ENCODE measurements at regions not wholly inside any gene's neighbourhood (a gene's known extent, or its start where the extent isn't known, plus 50 kb on each side); places are given as distances from the start of the nearest gene placed in this dataset.

GRCh38 chr18:73514449-73514848 is 633.2 kb downstream of the FBXO15 start:
- Histone ChIP-seq H3K27ac (ENCODE audit: low read depth in 1 of 2, low read length in 2 of 2) (no peak overlapping the region), H4K20me1 (ENCODE audit: insufficient read depth, low read length) (no peaks in the 10 kb centered on the region), H3K4me1 (ENCODE audit: control insufficient read depth in 1 of 2, insufficient read depth in 2 of 2, low read length in 2 of 2) (no peaks in the 10 kb centered on the region), H3K36me3 (replicated peaks in 1 of 2; ENCODE audit: control insufficient read depth in 1 of 2, insufficient read depth in 2 of 2, low read length in 2 of 2) (no peaks in the 10 kb centered on the region), H3K9ac (ENCODE audit: insufficient read depth, low read length, poor library complexity, severe bottlenecking) (no peak overlapping the region), H3K27me3 (ENCODE audit: control insufficient read depth in 2 of 2, insufficient read depth in 2 of 2, low read length in 2 of 2) (no peaks in the 10 kb centered on the region), H3K9me3 (replicated peaks in 1 of 2; ENCODE audit: control insufficient read depth in 1 of 2, insufficient read depth in 1 of 2, low read length in 2 of 2) (peaks cover 0 to 8% of the 10 kb centered on the region in 2 donors), H3K4me2 (replicated peaks; ENCODE audit: extremely low read depth, low read length, poor library complexity, severe bottlenecking) (no peak overlapping the region), H3K4me3 (replicated peaks in 1 of 3; ENCODE audit: low read depth in 2 of 3, low read length in 3 of 3) (no peak overlapping the region), H3K79me2 (ENCODE audit: insufficient read depth, low read length) (no peaks in the 10 kb centered on the region), H2AFZ (ENCODE audit: insufficient read depth, low read depth, low read length, poor library complexity, severe bottlenecking) (no peak overlapping the region)
- Mint-ChIP-seq H3K36me3 (no peaks in the 10 kb centered on the region), H3K27ac (no peak overlapping the region), H3K9me3 (peaks cover 2 to 6% (median 3%) of the 10 kb centered on the region in 7 donors), H3K27me3 (ENCODE audit: low read depth in 3 of 3) (no peaks in the 10 kb centered on the region), H3K4me3 (no peak overlapping the region), H3K4me1 (no peaks in the 10 kb centered on the region)
- no peak for TF ChIP-seq CTCF (IDR thresholded peaks at IDR 0.05)
- intact Hi-C loops (cut with micrococcal nuclease): no loop called here
- no peak for DNase-seq
- WGBS (ENCODE audit: insufficient coverage): 91% methylated on average over 1 of the region's 1 CpG

GRCh38 chr18:73511771-73512503 is 635.7 kb downstream of the FBXO15 start:
- intact Hi-C loops (cut with micrococcal nuclease): no loop called here
- Mint-ChIP-seq H3K4me3 (no peak overlapping the region), H3K27ac (no peak overlapping the region), H3K4me1 (no peaks in the 10 kb centered on the region), H3K9me3 (peaks cover 0 to 7% (median 3%) of the 10 kb centered on the region in 7 donors), H3K27me3 (ENCODE audit: low read depth in 3 of 3) (peaks cover 0 to 2% (median 0%) of the 10 kb centered on the region in 3 donors), H3K36me3 (no peaks in the 10 kb centered on the region)
- no peaks in the 10 kb centered on the region for H4K20me1 ChIP-seq (ENCODE audit: insufficient read depth, low read length)
- no peak overlapping the region for H3K4me3 ChIP-seq (replicated peaks in 1 of 3; ENCODE audit: low read depth in 2 of 3, low read length in 3 of 3)
- no peak for DNase-seq
- H3K27ac ChIP-seq (ENCODE audit: low read depth in 1 of 2, low read length in 2 of 2): no peak overlapping the region
- H3K79me2 ChIP-seq (ENCODE audit: insufficient read depth, low read length): no peaks in the 10 kb centered on the region
- WGBS (ENCODE audit: insufficient coverage): no CpG with 5 or more reads among the region's 12 CpGs
- H3K9ac ChIP-seq (ENCODE audit: insufficient read depth, low read length, poor library complexity, severe bottlenecking): no peak overlapping the region
- no peaks in the 10 kb centered on the region for H3K4me1 ChIP-seq (ENCODE audit: control insufficient read depth in 1 of 2, insufficient read depth in 2 of 2, low read length in 2 of 2)
- no peaks in the 10 kb centered on the region for H3K27me3 ChIP-seq (ENCODE audit: control insufficient read depth in 2 of 2, insufficient read depth in 2 of 2, low read length in 2 of 2)
- no peak overlapping the region for H2AFZ ChIP-seq (ENCODE audit: insufficient read depth, low read depth, low read length, poor library complexity, severe bottlenecking)
- TF ChIP-seq CTCF (IDR thresholded peaks at IDR 0.05): no peak
- peaks cover 0 to 8% of the 10 kb centered on the region in 2 donors for H3K9me3 ChIP-seq (replicated peaks in 1 of 2; ENCODE audit: control insufficient read depth in 1 of 2, insufficient read depth in 1 of 2, low read length in 2 of 2)
- no peaks in the 10 kb centered on the region for H3K36me3 ChIP-seq (replicated peaks in 1 of 2; ENCODE audit: control insufficient read depth in 1 of 2, insufficient read depth in 2 of 2, low read length in 2 of 2)
- H3K4me2 ChIP-seq (replicated peaks; ENCODE audit: extremely low read depth, low read length, poor library complexity, severe bottlenecking): no peak overlapping the region

All from CD14-positive monocyte (primary cell).